H1 (cell line): ENCODE measurements at regions not wholly inside any gene's neighbourhood (a gene's known extent, or its start where the extent isn't known, plus 50 kb on each side); places are given as distances from the start of the nearest gene placed in this dataset.

Experiments
- ASH2L ChIP-seq: fragments of 200-600, 300-600 bp; sonication (generic); IDR thresholded peaks from one replicate; pipeline ENCODE4 v1.7.1; 2017; ENCODE audit warnings: low read length
- SP4 ChIP-seq: IDR thresholded peaks from 2 replicates; pipeline ENCODE4 v1.6.1; 2012; ENCODE audit warnings: low read length, inconsistent platforms

DNA sequence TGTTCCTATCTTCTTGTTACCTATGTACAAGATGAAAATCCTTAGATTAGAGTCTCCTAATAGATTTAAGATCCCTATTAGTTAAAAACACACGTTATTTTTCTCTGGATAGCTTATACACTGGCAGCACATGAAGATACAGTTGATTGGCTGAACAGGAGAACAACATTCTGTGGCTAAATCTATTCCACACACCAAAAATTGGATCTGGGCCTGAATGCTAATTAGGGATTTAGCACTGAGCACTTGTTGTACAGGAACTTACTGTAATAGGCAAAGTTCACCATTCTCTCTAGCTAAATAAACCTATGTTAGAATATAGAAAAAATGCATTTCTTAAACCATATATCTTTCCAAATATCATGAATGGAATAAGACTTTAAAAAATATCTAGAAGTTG is 117.1 kb upstream of the PTGFR start (continued):
- TF ChIP-seq ASH2L = no peak
- TF ChIP-seq SP4 = no peak
- TF ChIP-seq, all 59 proteins: peak for 0
